ENCODE measurements at regions not wholly inside any gene's neighbourhood (a gene's known extent, or its start where the extent isn't known, plus 50 kb on each side); places are given as distances from the start of the nearest gene placed in this dataset.

- POLR2A ChIA-PET, result no interaction called here
- H3K4me3 ChIP-seq, result no peak overlapping the region
- ATAC-seq (no peak), FAIRE-seq (no peak), DNase-seq (ENCODE audit: low read depth in 1 of 2, low spot score in 1 of 2) (no peak)
- H3K4me2 ChIP-seq, result no peak overlapping the region
- no peaks in the 10 kb centered on the region for H3K9me3 ChIP-seq
- CTCF ChIA-PET, result no interaction called here
- H3K4me1 ChIP-seq, result no peaks in the 10 kb centered on the region
- TF ChIP-seq RNF2 (IDR thresholded peaks at IDR 0.05; ENCODE audit: borderline replicate concordance, low read depth) (no peak), CTCF (IDR thresholded peaks at IDR 0.05) (no peak), KDM1A (IDR thresholded peaks at IDR 0.05; ENCODE audit: low read depth) (no peak), FOSL2 (IDR thresholded peaks at IDR 0.05) (no peak), FOSL2 (CRISPR knock-in tag; IDR thresholded peaks at IDR 0.05) (no peak), E2F6 (IDR thresholded peaks at IDR 0.05; ENCODE audit: borderline replicate concordance, low read depth) (no peak), NPAS2 (CRISPR knock-in tag; IDR thresholded peaks at IDR 0.05; ENCODE audit: borderline replicate concordance) (no peak), REST (IDR thresholded peaks at IDR 0.05) (no peak), CEBPB (IDR thresholded peaks at IDR 0.05) (no peak), MYC (IDR thresholded peaks at IDR 0.05; ENCODE audit: borderline replicate concordance, low read length) (no peak), EP300 (IDR thresholded peaks at IDR 0.05) (no peak), BCL3 (IDR thresholded peaks at IDR 0.05) (no peak), POLR2A (IDR thresholded peaks at IDR 0.05; ENCODE audit: low read length) (no peak), ATOH8 (CRISPR knock-in tag; IDR thresholded peaks at IDR 0.05; ENCODE audit: low read depth) (no peak), CBX8 (IDR thresholded peaks at IDR 0.05) (no peak), HES2 (IDR thresholded peaks at IDR 0.05) (no peak), RCOR1 (IDR thresholded peaks at IDR 0.05; ENCODE audit: low read depth, low read length) (no peak)
- WGBS (ENCODE audit: missing lambda C conversion rate), result 55% methylated on average over 9 of the region's 9 CpGs
- no peak overlapping the region for H3K27ac ChIP-seq
These were observed 478.6 kb downstream of the MATN1 start for GRCh38 chr1:30244801-30245200.

GRCh38 chr1:30242722-30243457 lies 480.5 kb downstream of the MATN1 start:
- POLR2A ChIA-PET, result no interaction called here
- DNase-seq (ENCODE audit: low read depth in 1 of 2, low spot score in 1 of 2), result peak in 1 of 2 experiments; percentile 3
- Histone ChIP-seq H3K4me2 (no peak overlapping the region), H3K4me3 (no peak overlapping the region), H3K27ac (no peak overlapping the region), H3K9me3 (no peaks in the 10 kb centered on the region), H3K4me1 (no peaks in the 10 kb centered on the region)
- CTCF ChIA-PET, result no interaction called here
- no peak for FAIRE-seq
- ATAC-seq, result no peak
- 4% methylated on average over 5 of the region's 5 CpGs for WGBS (ENCODE audit: missing lambda C conversion rate)
- no peak for TF ChIP-seq EP300 (IDR thresholded peaks at IDR 0.05)
- no peak for TF ChIP-seq CEBPB (IDR thresholded peaks at IDR 0.05)
- no peak for TF ChIP-seq RAD21 (conservative IDR thresholded peaks at IDR 0.05 in 1 of 2, IDR thresholded peaks at IDR 0.05 in 1 of 2)
- no peak for TF ChIP-seq GATA3 (IDR thresholded peaks at IDR 0.05; ENCODE audit: borderline replicate concordance)
- no peak for TF ChIP-seq NR3C1 (IDR thresholded peaks at IDR 0.05)
- TF ChIP-seq REST (IDR thresholded peaks at IDR 0.05), result no peak
- no peak for TF ChIP-seq RFX5 (IDR thresholded peaks at IDR 0.05)
- TF ChIP-seq HOXA7 (CRISPR knock-in tag; IDR thresholded peaks at IDR 0.05), result no peak
- no peak for TF ChIP-seq SREBF2 (IDR thresholded peaks at IDR 0.05)
